NT2/D1 (cell line): ENCODE measurements at regions not wholly inside any gene's neighbourhood (a gene's known extent, or its start where the extent isn't known, plus 50 kb on each side); places are given as distances from the start of the nearest gene placed in this dataset.

Experiments
- SUZ12 ChIP-seq: IDR thresholded peaks from 2 replicates; pipeline ENCODE4 v1.6.1; 2011; ENCODE audit not compliant: insufficient read length, insufficient read depth; ENCODE audit errors: extremely low read depth
- YY1 ChIP-seq: IDR thresholded peaks from 2 replicates; pipeline ENCODE4 v1.6.1; 2011; ENCODE audit not compliant: insufficient read length, insufficient read depth
- ZNF274 ChIP-seq: IDR thresholded peaks from 2 replicates; pipeline ENCODE4 v1.6.1; 2011; ENCODE audit warnings: mild to moderate bottlenecking, low read depth, low read length

- TF ChIP-seq SUZ12 (no peak), YY1 (no peak), ZNF274 (no peak)
Observed at GRCh38 chr3:34015204-34016142, 217.0 kb downstream of the PDCD6IP start.
